Activated CD4-positive, alpha-beta T cell treated with anti-CD3 and anti-CD28 coated beads for 4 hours (primary cell): ENCODE measurements at regions not wholly inside any gene's neighbourhood (a gene's known extent, or its start where the extent isn't known, plus 50 kb on each side); places are given as distances from the start of the nearest gene placed in this dataset.

Experiments used
- DNase-seq, 2 donors: peaks; one replicate each; pipeline ENCODE4 v3.0.0-alpha.2; 2020

GRCh38 chr17:77720946-77721845 is 237.3 kb upstream of the TNRC6C start:
- DNase-seq = no peak

- no peak for DNase-seq
Measured at GRCh38 chr17:77721846-77722160, 236.7 kb upstream of the TNRC6C start.

- no peak for DNase-seq
Measured at GRCh38 chr17:77722366-77722765, 236.1 kb upstream of the TNRC6C start.

- no peak for DNase-seq
Measured at GRCh38 chr17:77723071-77723908, 235.2 kb upstream of the TNRC6C start.

- no peak for DNase-seq
Measured at GRCh38 chr17:77723909-77724875, 234.3 kb upstream of the TNRC6C start.

- no peak for DNase-seq
Measured at GRCh38 chr17:77724876-77725615, 233.5 kb upstream of the TNRC6C start.

- DNase-seq = no peak
Measured at GRCh38 chr17:77725846-77726245, 232.7 kb upstream of the TNRC6C start.

GRCh38 chr17:77726549-77727006 is 231.9 kb upstream of the TNRC6C start:
- no peak for DNase-seq

GRCh38 chr17:77727037-77727615 is 231.4 kb upstream of the TNRC6C start:
- no peak for DNase-seq

- DNase-seq = no peak
Measured at GRCh38 chr17:77728474-77728795, 230.1 kb upstream of the TNRC6C start.

GRCh38 chr17:77728871-77729270 is 229.6 kb upstream of the TNRC6C start:
- no peak for DNase-seq

GRCh38 chr17:77729587-77729986 is 228.9 kb upstream of the TNRC6C start:
- no peak for DNase-seq

- no peak for DNase-seq
Measured at GRCh38 chr17:77730376-77730775, 228.1 kb upstream of the TNRC6C start.

- no peak for DNase-seq
Measured at GRCh38 chr17:77733576-77734296, 224.8 kb upstream of the TNRC6C start.

GRCh38 chr17:77734371-77735080 is 224.0 kb upstream of the TNRC6C start:
- DNase-seq = no peak

GRCh38 chr17:77735081-77735565 is 223.4 kb upstream of the TNRC6C start:
- DNase-seq = no peak

GRCh38 chr17:77735566-77736198 is 222.8 kb upstream of the TNRC6C start:
- no peak for DNase-seq

- DNase-seq = no peak
Measured at GRCh38 chr17:77736199-77736585, 222.3 kb upstream of the TNRC6C start.

- no peak for DNase-seq
Measured at GRCh38 chr17:77736721-77737120, 221.8 kb upstream of the TNRC6C start.
